Esophagus squamous epithelium (tissue), 5 donors: ENCODE measurements at regions not wholly inside any gene's neighbourhood (a gene's known extent, or its start where the extent isn't known, plus 50 kb on each side); places are given as distances from the start of the nearest gene placed in this dataset.

Source experiments
- DNase-seq: peaks from one replicate; lab custom pipeline; 2025; lab: John Stamatoyannopoulos, UW
- H3K27ac ChIP-seq, 4 donors: fragments of 200-600 bp; sonication (generic); one replicate each; pipeline ENCODE4 v1.5.1; 2016 to 2019; ENCODE audit warnings: mild to moderate bottlenecking in 1 of 4
- H3K27me3 ChIP-seq, 4 donors: fragments of 200-600 bp; sonication (generic); 1 replicate in 3 of 4; 2 replicates in 1 of 4; pipeline versions ENCODE4 v1.5.1 to v1.6.0; 2017 to 2021; ENCODE audit warnings: antibody characterized with exemption in 1 of 4
- H3K36me3 ChIP-seq, 3 donors: fragments of 200-600 bp; sonication (generic); one replicate each; pipeline ENCODE4 v1.5.1; 2016 to 2019
- H3K4me1 ChIP-seq, 3 donors: fragments of 200-600 bp; sonication (generic); one replicate each; pipeline ENCODE4 v1.5.1; 2017 to 2019
- H3K4me3 ChIP-seq, 4 donors: fragments of 200-600 bp; sonication (generic); 1 replicate in 3 of 4; 2 replicates in 1 of 4; pipeline ENCODE4 v1.5.1; 2016 to 2019; ENCODE audit warnings: mild to moderate bottlenecking in 2 of 4, moderate library complexity in 1 of 4
- H3K9me3 ChIP-seq, 3 donors: fragments of 200-600 bp; sonication (generic); one replicate each; pipeline ENCODE4 v1.5.1; 2016 to 2019
- CTCF ChIP-seq, 6 experiments: fragments of 450-650 bp in 4 of 6; fragments of 200-600 bp in 2 of 6; sonication (generic) in 2 of 6; IDR thresholded peaks; one replicate each; pipeline ENCODE4 v1.5.1; 2016 to 2019; ENCODE audit warnings: antibody characterized with exemption in 6 of 6, mild to moderate bottlenecking in 4 of 6, moderate library complexity in 4 of 6
- POLR2A ChIP-seq, 4 donors: fragments of 450-650 bp; IDR thresholded peaks; one replicate each; pipeline ENCODE4 v1.6.1; 2017; ENCODE audit warnings: antibody characterized with exemption in 4 of 4, mild to moderate bottlenecking in 4 of 4, moderate library complexity in 3 of 4
- WGBS, 2 donors: methylation state at CpG; one replicate each; pipeline ENCODE4 v1.1.5; 2018; 5-methylcytosine and 5-hydroxymethylcytosine counted together
- intact Hi-C: fragments of 100-400 bp; cut with DNase I; formaldehyde crosslinking; loops from one replicate; pipeline ENCODE4 v1.15.0; 2022
- donor health status: DM: yes; HTN: yes; CAD: no.

GRCh38 chr9:21553441-21553840, 71.3 kb upstream of the IFNE start:
- Histone ChIP-seq H3K27me3 (peaks cover 0 to 55% (median 0%) of the 10 kb centered on the region in 4 donors), H3K27ac (peak overlapping the region in 2 of 4 donors; percentile 34 to 53), H3K4me1 (peaks cover 0 to 49% (median 7%) of the 10 kb centered on the region in 3 donors), H3K9me3 (no peaks in the 10 kb centered on the region), H3K4me3 (peak overlapping the region in 1 of 4 donors; percentile 13), H3K36me3 (no peaks in the 10 kb centered on the region)
- no peak for TF ChIP-seq CTCF (IDR thresholded peaks at IDR 0.05)
- 46 to 47% methylated on average over 3 of the region's 3 CpGs for WGBS, 2 donors
- intact Hi-C loops: no loop called here
- DNase-seq: no peak

- Histone ChIP-seq H3K4me1 (peaks cover 0 to 47% (median 4%) of the 10 kb centered on the region in 3 donors), H3K27ac (peak overlapping the region in 3 of 4 donors; percentile 87 to 95 (median 94)), H3K4me3 (peak overlapping the region in 3 of 4 donors; percentile 75 to 79 (median 79)), H3K9me3 (no peaks in the 10 kb centered on the region), H3K27me3 (peaks cover 0 to 68% (median 3%) of the 10 kb centered on the region in 4 donors), H3K36me3 (no peaks in the 10 kb centered on the region)
- intact Hi-C loops: no loop called here
- DNase-seq: no peak
- 35 to 37% methylated on average over 2 of the region's 2 CpGs for WGBS, 2 donors
- TF ChIP-seq POLR2A (IDR thresholded peaks at IDR 0.05) (no peak), CTCF (IDR thresholded peaks at IDR 0.05) (no peak)
Observed at GRCh38 chr9:21554813-21555212, 72.7 kb upstream of the IFNE start.

GRCh38 chr9:21555911-21556310, 73.8 kb upstream of the IFNE start:
- TF ChIP-seq CTCF (IDR thresholded peaks at IDR 0.05) (no peak), POLR2A (IDR thresholded peaks at IDR 0.05) (no peak)
- no peaks in the 10 kb centered on the region for H3K9me3 ChIP-seq
- H3K4me3 ChIP-seq: peak overlapping the region; percentile 18 to 79 (median 77)
- WGBS, 2 donors: 43 to 52% methylated on average over 5 of the region's 5 CpGs
- H3K36me3 ChIP-seq: no peaks in the 10 kb centered on the region
- DNase-seq: no peak
- H3K27me3 ChIP-seq: peaks cover 0 to 75% (median 3%) of the 10 kb centered on the region in 4 donors
- H3K27ac ChIP-seq: peak overlapping the region; percentile 51 to 95 (median 90)
- intact Hi-C loops: no loop called here
- H3K4me1 ChIP-seq: peaks cover 0 to 47% (median 0%) of the 10 kb centered on the region in 3 donors

GRCh38 chr9:21556581-21557427, 74.7 kb upstream of the IFNE start:
- Histone ChIP-seq H3K4me1 (peaks cover 0 to 38% (median 0%) of the 10 kb centered on the region in 3 donors), H3K9me3 (no peaks in the 10 kb centered on the region), H3K27ac (peak overlapping the region in 3 of 4 donors; percentile 87 to 95 (median 94)), H3K36me3 (no peaks in the 10 kb centered on the region), H3K27me3 (peaks cover 0 to 69% (median 3%) of the 10 kb centered on the region in 4 donors), H3K4me3 (peak overlapping the region; percentile 18 to 79 (median 77))
- WGBS, 2 donors: 39 to 49% methylated on average over 4 of the region's 4 CpGs
- TF ChIP-seq CTCF (IDR thresholded peaks at IDR 0.05) (no peak), POLR2A (IDR thresholded peaks at IDR 0.05) (no peak)
- intact Hi-C loops: no loop called here
- no peak for DNase-seq

GRCh38 chr9:21557428-21557768, 75.3 kb upstream of the IFNE start:
- peaks cover 0 to 65% (median 3%) of the 10 kb centered on the region in 4 donors for H3K27me3 ChIP-seq
- H3K36me3 ChIP-seq: no peaks in the 10 kb centered on the region
- peaks cover 0 to 32% (median 0%) of the 10 kb centered on the region in 3 donors for H3K4me1 ChIP-seq
- H3K9me3 ChIP-seq: no peaks in the 10 kb centered on the region
- intact Hi-C loops: no loop called here
- no peak for DNase-seq
- TF ChIP-seq CTCF (IDR thresholded peaks at IDR 0.05) (no peak), POLR2A (IDR thresholded peaks at IDR 0.05) (no peak)
- WGBS, 2 donors: 33 to 52% methylated on average over 1 of the region's 1 CpG
- H3K4me3 ChIP-seq: peak overlapping the region; percentile 62 to 79 (median 77)
- peak overlapping the region in 3 of 4 donors; percentile 87 to 95 (median 94) for H3K27ac ChIP-seq
